ENCODE measurements at regions not wholly inside any gene's neighbourhood (a gene's known extent, or its start where the extent isn't known, plus 50 kb on each side); places are given as distances from the start of the nearest gene placed in this dataset.

- DNase-seq (ENCODE audit: low read depth), result no peak
- TF ChIP-seq CTCF (conservative IDR thresholded peaks at IDR 0.05; ENCODE audit: low read depth, low read length), result no peak
- no peak overlapping the region for H3K4me3 ChIP-seq (ENCODE audit: low read depth, low read length)
Observed at GRCh38 chr12:11565752-11566151, 83.7 kb upstream of the ETV6 start.

GRCh38 chr12:11568155-11568761, 81.2 kb upstream of the ETV6 start:
- TF ChIP-seq CTCF (conservative IDR thresholded peaks at IDR 0.05; ENCODE audit: low read depth, low read length), result no peak
- no peak for DNase-seq (ENCODE audit: low read depth)
- no peak overlapping the region for H3K4me3 ChIP-seq (ENCODE audit: low read depth, low read length)

- H3K4me3 ChIP-seq (ENCODE audit: low read depth, low read length), result no peak overlapping the region
- no peak for TF ChIP-seq CTCF (conservative IDR thresholded peaks at IDR 0.05; ENCODE audit: low read depth, low read length)
- DNase-seq (ENCODE audit: low read depth), result no peak
Observed at GRCh38 chr12:11568762-11569478, 80.6 kb upstream of the ETV6 start.

GRCh38 chr12:11569716-11570115, 79.8 kb upstream of the ETV6 start:
- TF ChIP-seq CTCF (conservative IDR thresholded peaks at IDR 0.05; ENCODE audit: low read depth, low read length), result no peak
- DNase-seq (ENCODE audit: low read depth), result no peak
- no peak overlapping the region for H3K4me3 ChIP-seq (ENCODE audit: low read depth, low read length)

- no peak for DNase-seq (ENCODE audit: low read depth)
- H3K4me3 ChIP-seq (ENCODE audit: low read depth, low read length), result no peak overlapping the region
- TF ChIP-seq CTCF (conservative IDR thresholded peaks at IDR 0.05; ENCODE audit: low read depth, low read length), result no peak
Observed at GRCh38 chr12:11573880-11574279, 75.6 kb upstream of the ETV6 start.

GRCh38 chr12:11576104-11576503, 73.4 kb upstream of the ETV6 start:
- H3K4me3 ChIP-seq (ENCODE audit: low read depth, low read length), result no peak overlapping the region
- no peak for TF ChIP-seq CTCF (conservative IDR thresholded peaks at IDR 0.05; ENCODE audit: low read depth, low read length)
- peak; percentile 85 for DNase-seq (ENCODE audit: low read depth)

Data from epithelial cell of proximal tubule (primary cell).